Mesenchymal stem cell (in vitro differentiated cells and primary cell): ENCODE measurements at regions not wholly inside any gene's neighbourhood (a gene's known extent, or its start where the extent isn't known, plus 50 kb on each side); places are given as distances from the start of the nearest gene placed in this dataset.

ENCODE experiments used
- DNase-seq: peaks from one replicate; pipeline ENCODE4 v3.0.0-alpha.2; 2013
- H2AFZ ChIP-seq: one replicate; pipeline ENCODE4 v1.6.1; 2013; ENCODE audit warnings: low read depth, mild to moderate bottlenecking, control low read depth, inconsistent platforms, low read length, moderate library complexity
- H2AK5ac ChIP-seq: 2 replicates; pipeline ENCODE4 v1.6.1; 2013; ENCODE audit warnings: low read length, moderate library complexity, mild to moderate bottlenecking, inconsistent platforms; ENCODE audit not compliant: severe bottlenecking
- H2BK120ac ChIP-seq: one replicate; pipeline ENCODE4 v1.6.1; 2013; ENCODE audit warnings: low read depth, mild to moderate bottlenecking, inconsistent platforms, low read length, moderate library complexity
- H2BK12ac ChIP-seq, 2 experiments: one replicate each; pipeline ENCODE4 v1.6.1; 2013; ENCODE audit warnings: inconsistent platforms in 2 of 2, low read length in 2 of 2, mild to moderate bottlenecking in 2 of 2, moderate library complexity in 2 of 2, control low read depth in 1 of 2
- H2BK15ac ChIP-seq: one replicate; pipeline ENCODE4 v1.6.1; 2013; ENCODE audit warnings: mild to moderate bottlenecking, low read depth, inconsistent platforms; ENCODE audit not compliant: poor library complexity, severe bottlenecking
- H2BK5ac ChIP-seq: 2 replicates; pipeline ENCODE4 v1.6.1; 2013; ENCODE audit warnings: low read depth, mild to moderate bottlenecking, low read length, control low read depth, inconsistent platforms; ENCODE audit not compliant: poor library complexity, severe bottlenecking
- H3K14ac ChIP-seq, 2 experiments: one replicate each; pipeline ENCODE4 v1.6.1; 2013; ENCODE audit warnings: inconsistent platforms in 2 of 2, low read length in 2 of 2, control low read depth in 1 of 2, mild to moderate bottlenecking in 1 of 2, moderate library complexity in 1 of 2
- H3K18ac ChIP-seq, 2 experiments: one replicate each; pipeline ENCODE4 v1.6.1; 2013; ENCODE audit warnings: inconsistent platforms in 2 of 2, low read length in 2 of 2, control low read depth in 1 of 2, low read depth in 1 of 2, mild to moderate bottlenecking in 1 of 2
- H3K23ac ChIP-seq, 2 experiments: one replicate each; pipeline ENCODE4 v1.6.1; 2013; ENCODE audit warnings: inconsistent platforms in 2 of 2, low read length in 2 of 2, mild to moderate bottlenecking in 2 of 2, moderate library complexity in 2 of 2, control low read depth in 1 of 2
- H3K27ac ChIP-seq: 2 replicates; pipeline ENCODE4 v1.5.1; 2013; ENCODE audit warnings: mild to moderate bottlenecking, moderate library complexity, low read length, control low read depth, inconsistent platforms; ENCODE audit not compliant: poor library complexity, severe bottlenecking
- H3K27me3 ChIP-seq, 2 experiments: 2 replicates each; pipeline versions ENCODE4 v1.6.1 to v1.7.0; 2013; ENCODE audit warnings: low read length in 2 of 2, mild to moderate bottlenecking in 2 of 2, moderate library complexity in 2 of 2, control low read depth in 1 of 2, inconsistent platforms in 1 of 2; ENCODE audit not compliant: control insufficient read depth in 1 of 2, insufficient read depth in 1 of 2
- H3K36me3 ChIP-seq, 2 experiments: 2 replicates each; pipeline versions ENCODE4 v1.6.1 to v1.7.0; 2013; ENCODE audit warnings: low read length in 2 of 2, control low read depth in 1 of 2, inconsistent platforms in 1 of 2, low read depth in 1 of 2, mild to moderate bottlenecking in 1 of 2; ENCODE audit not compliant: insufficient read depth in 2 of 2, control insufficient read depth in 1 of 2
- H3K4ac ChIP-seq, 2 experiments: one replicate each; pipeline ENCODE4 v1.6.1; 2013; ENCODE audit warnings: inconsistent platforms in 2 of 2, low read length in 2 of 2, mild to moderate bottlenecking in 2 of 2, moderate library complexity in 2 of 2, control low read depth in 1 of 2, low read depth in 1 of 2
- H3K4me1 ChIP-seq: 2 replicates; pipeline ENCODE4 v1.6.1; 2013; ENCODE audit warnings: low read depth, low read length, control low read depth; ENCODE audit not compliant: control insufficient read depth, insufficient read depth
- H3K4me2 ChIP-seq: 2 replicates; pipeline ENCODE4 v1.6.1; 2013; ENCODE audit warnings: low read length, mild to moderate bottlenecking, inconsistent platforms; ENCODE audit not compliant: poor library complexity, severe bottlenecking
- H3K4me3 ChIP-seq, 2 experiments: 2 replicates each; pipeline versions ENCODE4 v1.5.1 to v1.7.0; 2013; ENCODE audit warnings: low read length in 2 of 2, mild to moderate bottlenecking in 2 of 2, control low read depth in 1 of 2, low read depth in 1 of 2; ENCODE audit not compliant: insufficient read depth in 1 of 2
- H3K79me1 ChIP-seq: replicated peaks from 2 replicates; pipeline ENCODE4 v1.6.1; 2013; ENCODE audit warnings: mild to moderate bottlenecking, control low read depth, low read length, inconsistent platforms; ENCODE audit not compliant: poor library complexity, severe bottlenecking
- H3K9ac ChIP-seq: 2 replicates; pipeline ENCODE4 v1.7.0; 2013; ENCODE audit warnings: mild to moderate bottlenecking, low read length, moderate library complexity
- H3K9me3 ChIP-seq: 2 replicates; pipeline ENCODE4 v1.7.0; 2013; ENCODE audit warnings: mild to moderate bottlenecking, low read length; ENCODE audit not compliant: control insufficient read depth
- H4K8ac ChIP-seq: one replicate; pipeline ENCODE4 v1.6.1; 2013; ENCODE audit warnings: inconsistent platforms, mild to moderate bottlenecking, low read length, moderate library complexity
- H4K91ac ChIP-seq: one replicate; pipeline ENCODE4 v1.6.1; 2013; ENCODE audit warnings: mild to moderate bottlenecking, low read length, inconsistent platforms
- WGBS: methylation state at CpG from one replicate; pipeline ENCODE4 v1.1.7; 2013; ENCODE audit warnings: mixed read lengths; 5-methylcytosine and 5-hydroxymethylcytosine counted together

GRCh38 chr7:123351516-123352505, 152.0 kb upstream of the SLC13A1 start:
- H3K4me1 ChIP-seq: no peaks in the 10 kb centered on the region
- H3K36me3 ChIP-seq: no peaks in the 10 kb centered on the region
- H2AK5ac ChIP-seq: no peak overlapping the region
- H3K4me2 ChIP-seq: no peak overlapping the region
- no peak overlapping the region for H4K8ac ChIP-seq
- 89% methylated on average over 4 of the region's 7 CpGs for WGBS
- H2AFZ ChIP-seq: no peak overlapping the region
- no peak overlapping the region for H3K18ac ChIP-seq
- H4K91ac ChIP-seq: no peak overlapping the region
- no peaks in the 10 kb centered on the region for H3K9me3 ChIP-seq
- no peak overlapping the region for H2BK120ac ChIP-seq
- H2BK5ac ChIP-seq: no peak overlapping the region
- no peak for DNase-seq
- H3K27me3 ChIP-seq: no peaks in the 10 kb centered on the region
- no peak overlapping the region for H3K27ac ChIP-seq
- H2BK12ac ChIP-seq: no peak overlapping the region
- H3K4ac ChIP-seq: no peak overlapping the region
- no peak overlapping the region for H3K9ac ChIP-seq
- H3K79me1 ChIP-seq: no peaks in the 10 kb centered on the region
- H2BK15ac ChIP-seq: no peak overlapping the region
- H3K4me3 ChIP-seq: no peak overlapping the region
- no peak overlapping the region for H3K23ac ChIP-seq
- no peak overlapping the region for H3K14ac ChIP-seq

DNA sequence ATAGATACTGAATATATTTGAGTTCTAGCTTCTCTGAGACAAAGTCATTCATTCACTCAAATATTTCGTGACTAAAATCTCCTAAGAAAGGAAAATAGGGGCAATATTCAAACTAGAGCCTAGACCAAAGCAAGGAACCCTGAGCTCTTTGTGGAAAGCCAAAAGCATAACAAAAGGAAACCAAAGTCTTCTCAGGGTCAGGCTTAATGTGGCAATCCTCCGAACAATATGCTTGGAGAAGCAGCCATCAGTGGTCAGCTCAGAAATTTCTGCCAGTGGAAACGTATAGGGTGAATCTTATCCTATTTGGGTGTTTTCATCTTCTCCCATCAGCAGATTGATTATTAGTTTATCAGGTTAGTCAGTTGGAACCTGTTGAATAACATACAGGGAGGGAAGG, 151.3 kb upstream of the SLC13A1 start:
- Histone ChIP-seq H3K9ac (no peak overlapping the region), H3K4me3 (no peak overlapping the region), H3K18ac (no peak overlapping the region), H2AK5ac (no peak overlapping the region), H3K4me2 (no peak overlapping the region), H2AFZ (no peak overlapping the region), H3K14ac (no peak overlapping the region), H3K79me1 (no peaks in the 10 kb centered on the region), H2BK12ac (no peak overlapping the region), H2BK15ac (no peak overlapping the region), H3K9me3 (no peaks in the 10 kb centered on the region), H3K27me3 (no peaks in the 10 kb centered on the region), H4K91ac (no peak overlapping the region), H3K27ac (no peak overlapping the region), H4K8ac (no peak overlapping the region), H3K36me3 (no peaks in the 10 kb centered on the region), H2BK5ac (no peak overlapping the region), H3K4ac (no peak overlapping the region), H3K4me1 (no peaks in the 10 kb centered on the region), H3K23ac (no peak overlapping the region), H2BK120ac (no peak overlapping the region)
- WGBS: 88% methylated on average over 3 of the region's 3 CpGs
- no peak for DNase-seq

DNA sequence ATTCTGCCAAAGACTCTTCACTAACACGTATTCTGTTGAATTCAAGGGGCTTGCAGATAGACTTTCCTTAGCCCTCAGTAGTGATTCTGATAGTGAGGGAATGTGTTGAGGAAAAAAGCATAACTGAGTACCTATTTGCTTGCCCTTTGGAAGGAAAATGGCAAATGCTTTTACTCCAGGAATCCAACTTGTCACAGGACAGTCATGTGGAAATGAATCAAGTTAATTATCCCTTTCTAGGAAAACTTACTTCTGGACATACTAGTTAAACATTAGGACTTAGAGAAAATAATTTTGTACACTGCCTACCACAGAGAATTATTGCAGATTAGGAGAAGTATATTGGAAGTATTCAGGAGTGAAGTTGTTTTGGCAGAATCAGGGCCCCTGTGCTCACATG, 148.9 kb upstream of the SLC13A1 start:
- Histone ChIP-seq H2AFZ (no peak overlapping the region), H4K8ac (no peak overlapping the region), H3K9ac (no peak overlapping the region), H2AK5ac (no peak overlapping the region), H3K18ac (no peak overlapping the region), H3K27ac (peak overlapping the region; percentile 8), H3K23ac (no peak overlapping the region), H3K4me3 (no peak overlapping the region), H2BK120ac (no peak overlapping the region), H2BK5ac (no peak overlapping the region), H3K4ac (no peak overlapping the region), H3K79me1 (no peaks in the 10 kb centered on the region), H3K4me2 (no peak overlapping the region), H3K9me3 (no peaks in the 10 kb centered on the region), H3K36me3 (no peaks in the 10 kb centered on the region), H4K91ac (no peak overlapping the region), H2BK12ac (no peak overlapping the region), H3K27me3 (no peaks in the 10 kb centered on the region), H3K4me1 (no peaks in the 10 kb centered on the region), H2BK15ac (no peak overlapping the region), H3K14ac (no peak overlapping the region)
- 55% methylated on average over 1 of the region's 1 CpG for WGBS
- no peak for DNase-seq

DNA sequence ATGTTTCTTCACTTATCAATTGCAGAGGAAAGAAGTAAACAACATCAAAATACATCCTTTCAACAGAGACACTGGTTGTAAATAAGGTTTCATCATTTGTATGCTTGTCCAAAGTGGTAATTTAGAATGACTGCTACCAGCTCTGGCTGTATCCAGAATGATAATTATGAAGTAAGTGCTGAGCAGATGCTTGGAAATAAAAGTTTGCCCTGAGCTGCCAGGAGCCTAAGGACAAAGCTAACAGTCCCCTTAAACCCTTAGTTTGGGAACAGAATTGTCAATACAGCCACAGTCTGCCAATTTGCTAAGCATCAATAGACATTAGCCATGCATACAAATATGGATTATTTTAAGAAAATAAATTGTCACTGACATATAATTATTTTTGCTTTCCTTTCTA, 147.0 kb upstream of the SLC13A1 start:
- Histone ChIP-seq H3K27me3 (no peaks in the 10 kb centered on the region), H4K8ac (no peak overlapping the region), H2BK12ac (no peak overlapping the region), H3K9me3 (no peaks in the 10 kb centered on the region), H3K4me2 (no peak overlapping the region), H3K18ac (no peak overlapping the region), H2BK120ac (no peak overlapping the region), H3K14ac (no peak overlapping the region), H3K79me1 (no peaks in the 10 kb centered on the region), H3K27ac (no peak overlapping the region), H2BK5ac (no peak overlapping the region), H3K36me3 (no peaks in the 10 kb centered on the region), H3K23ac (no peak overlapping the region), H2AK5ac (no peak overlapping the region), H2BK15ac (no peak overlapping the region), H2AFZ (no peak overlapping the region), H3K4me3 (no peak overlapping the region), H4K91ac (no peak overlapping the region), H3K4ac (no peak overlapping the region), H3K4me1 (peaks cover 2% of the 10 kb centered on the region), H3K9ac (no peak overlapping the region)
- DNase-seq: no peak
